ENCODE measurements at regions not wholly inside any gene's neighbourhood (a gene's known extent, or its start where the extent isn't known, plus 50 kb on each side); places are given as distances from the start of the nearest gene placed in this dataset.

- no peak for DNase-seq
These were observed 59.3 kb upstream of the TMTC1 start for GRCh38 chr12:29843036-29843435.

DNA sequence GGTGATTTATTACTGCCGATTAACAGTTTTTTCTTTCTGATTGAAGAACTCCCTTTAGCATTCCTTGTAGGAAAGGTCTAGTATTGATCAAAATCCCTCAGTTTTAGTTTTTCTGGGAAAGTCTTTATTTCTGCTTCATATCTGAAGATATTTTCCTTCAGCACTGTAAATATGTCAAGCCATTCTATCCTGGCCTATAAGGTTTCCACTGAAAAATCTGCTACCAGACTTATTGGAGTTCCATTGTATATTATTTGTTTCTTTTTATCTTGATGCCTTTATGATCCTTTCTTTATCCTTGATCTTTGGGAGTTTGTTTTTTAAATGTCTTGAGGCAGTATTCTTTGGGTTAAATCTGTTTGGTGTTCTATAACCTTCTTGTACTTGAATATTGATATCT is 55.0 kb upstream of the TMTC1 start:
- no peak for DNase-seq

Data from NCI-H1048 (cell line).